ENCODE measurements at regions not wholly inside any gene's neighbourhood (a gene's known extent, or its start where the extent isn't known, plus 50 kb on each side); places are given as distances from the start of the nearest gene placed in this dataset.

- peaks cover 0 to 12% (median 4%) of the 10 kb centered on the region in 9 donors for H3K4me1 ChIP-seq
- DNase-seq = no peak
- no peak for ATAC-seq
- H3K27ac ChIP-seq = no peak overlapping the region
- TF ChIP-seq, protein P1, sequence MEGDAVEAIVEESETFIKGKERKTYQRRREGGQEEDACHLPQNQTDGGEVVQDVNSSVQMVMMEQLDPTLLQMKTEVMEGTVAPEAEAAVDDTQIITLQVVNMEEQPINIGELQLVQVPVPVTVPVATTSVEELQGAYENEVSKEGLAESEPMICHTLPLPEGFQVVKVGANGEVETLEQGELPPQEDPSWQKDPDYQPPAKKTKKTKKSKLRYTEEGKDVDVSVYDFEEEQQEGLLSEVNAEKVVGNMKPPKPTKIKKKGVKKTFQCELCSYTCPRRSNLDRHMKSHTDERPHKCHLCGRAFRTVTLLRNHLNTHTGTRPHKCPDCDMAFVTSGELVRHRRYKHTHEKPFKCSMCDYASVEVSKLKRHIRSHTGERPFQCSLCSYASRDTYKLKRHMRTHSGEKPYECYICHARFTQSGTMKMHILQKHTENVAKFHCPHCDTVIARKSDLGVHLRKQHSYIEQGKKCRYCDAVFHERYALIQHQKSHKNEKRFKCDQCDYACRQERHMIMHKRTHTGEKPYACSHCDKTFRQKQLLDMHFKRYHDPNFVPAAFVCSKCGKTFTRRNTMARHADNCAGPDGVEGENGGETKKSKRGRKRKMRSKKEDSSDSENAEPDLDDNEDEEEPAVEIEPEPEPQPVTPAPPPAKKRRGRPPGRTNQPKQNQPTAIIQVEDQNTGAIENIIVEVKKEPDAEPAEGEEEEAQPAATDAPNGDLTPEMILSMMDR (IDR thresholded peaks at IDR 0.05) = no peak
- no peaks in the 10 kb centered on the region for H3K9me3 ChIP-seq
- no peaks in the 10 kb centered on the region for H3K36me3 ChIP-seq
- intact Hi-C loops (cut with DNase I) = loop anchor here in 4 of 10 donors (10.0 kb wide), 2 partner anchors 179 to 1459 kb away; partner anchors contain the start of gene YARS2 (in 1 of the 4)
- H3K4me3 ChIP-seq = no peak overlapping the region
- peaks cover 0 to 5% (median 4%) of the 10 kb centered on the region in 7 donors for H3K27me3 ChIP-seq
- 87% methylated on average over 9 of the region's 9 CpGs for WGBS, 2 donors
These were observed 191.7 kb downstream of the ALG10 start for GRCh38 chr12:34214011-34214410.

- no peaks in the 10 kb centered on the region for H3K36me3 ChIP-seq
- no peak overlapping the region for H3K4me3 ChIP-seq
- DNase-seq (no peak), ATAC-seq (no peak)
- TF ChIP-seq, protein P1 (IDR thresholded peaks at IDR 0.05) = no peak
- H3K4me1 ChIP-seq = peaks cover 0 to 14% (median 4%) of the 10 kb centered on the region in 9 donors
- intact Hi-C loops (cut with DNase I) = loop anchor here in 7 of 10 donors (5.0 to 10.0 kb wide), 5 partner anchors 88 to 1461 kb away; partner anchors contain the start of gene YARS2 (in 1 of the 7)
- H3K27me3 ChIP-seq = peaks cover 0 to 15% (median 7%) of the 10 kb centered on the region in 7 donors
- no peak overlapping the region for H3K27ac ChIP-seq
- no peaks in the 10 kb centered on the region for H3K9me3 ChIP-seq
- 83 to 84% methylated on average over 18 of the region's 18 CpGs for WGBS, 2 donors
These were observed 193.1 kb downstream of the ALG10 start for GRCh38 chr12:34215213-34215892.

DNA sequence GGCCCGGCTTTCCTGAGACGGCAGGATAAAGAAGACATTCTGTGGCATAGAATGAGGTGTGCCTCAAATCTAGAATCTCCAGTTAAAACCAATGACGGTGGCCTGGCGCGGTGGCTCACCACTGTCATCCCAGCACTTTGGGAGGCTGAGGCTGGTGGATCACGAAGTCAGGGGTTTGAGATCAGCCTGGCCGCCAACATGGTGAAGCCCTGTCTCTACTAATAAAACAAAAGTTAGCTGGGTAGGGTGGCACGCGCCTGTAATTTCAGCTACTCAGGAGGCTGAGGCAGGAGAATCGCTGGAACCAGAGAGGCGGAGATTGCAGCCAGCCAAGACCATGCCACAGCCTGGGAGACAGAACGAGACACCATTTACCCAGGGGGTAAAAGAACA, 193.6 kb downstream of the ALG10 start:
- intact Hi-C loops (cut with DNase I) = loop anchor here in 7 of 10 donors (2.0 to 10.0 kb wide), 6 partner anchors 89 to 1461 kb away; partner anchors contain the start of gene YARS2 (in 1 of the 7)
- WGBS, 2 donors = 85 to 94% methylated on average over 12 of the region's 12 CpGs
- TF ChIP-seq, protein P1 (IDR thresholded peaks at IDR 0.05) = no peak
- no peak for ATAC-seq
- no peak overlapping the region for H3K4me3 ChIP-seq
- no peak overlapping the region for H3K27ac ChIP-seq
- peaks cover 0 to 15% (median 7%) of the 10 kb centered on the region in 7 donors for H3K27me3 ChIP-seq
- H3K9me3 ChIP-seq = no peaks in the 10 kb centered on the region
- no peaks in the 10 kb centered on the region for H3K36me3 ChIP-seq
- peaks cover 0 to 14% (median 4%) of the 10 kb centered on the region in 9 donors for H3K4me1 ChIP-seq
- no peak for DNase-seq

- Histone ChIP-seq H3K27ac (no peak overlapping the region), H3K4me1 (peaks cover 0 to 14% (median 4%) of the 10 kb centered on the region in 9 donors), H3K27me3 (peaks cover 0 to 15% (median 7%) of the 10 kb centered on the region in 7 donors), H3K9me3 (no peaks in the 10 kb centered on the region), H3K4me3 (no peak overlapping the region), H3K36me3 (no peaks in the 10 kb centered on the region)
- DNase-seq = no peak
- TF ChIP-seq, protein P1 (IDR thresholded peaks at IDR 0.05) = no peak
- intact Hi-C loops (cut with DNase I) = loop anchor here (1.0 to 10.0 kb wide), 8 partner anchors 90 to 1463 kb away; partner anchors contain the start of gene YARS2 (in 1 of the 10)
- 81 to 82% methylated on average over 14 of the region's 14 CpGs for WGBS, 2 donors
- ATAC-seq = no peak
These were observed 195.4 kb downstream of the ALG10 start for GRCh38 chr12:34217660-34218059.
